Muscle of leg (tissue), 3 donors: ENCODE measurements at regions not wholly inside any gene's neighbourhood (a gene's known extent, or its start where the extent isn't known, plus 50 kb on each side); places are given as distances from the start of the nearest gene placed in this dataset.

Source experiments
- DNase-seq: peaks from one replicate; pipeline ENCODE4 v3.0.0; 2013
- H3K27ac ChIP-seq: one replicate; pipeline ENCODE4 v1.5.1; 2013; ENCODE audit warnings: mild to moderate bottlenecking, low read length, control low read depth
- H3K27me3 ChIP-seq: one replicate; pipeline ENCODE4 v1.6.1; 2013; ENCODE audit warnings: low read length; ENCODE audit not compliant: control insufficient read depth, insufficient read depth
- H3K36me3 ChIP-seq: one replicate; pipeline ENCODE4 v1.6.1; 2013; ENCODE audit warnings: low read length; ENCODE audit not compliant: control insufficient read depth, insufficient read depth
- H3K4me1 ChIP-seq: one replicate; pipeline ENCODE4 v1.6.1; 2013; ENCODE audit warnings: low read length; ENCODE audit not compliant: control insufficient read depth, insufficient read depth
- H3K4me3 ChIP-seq: one replicate; pipeline ENCODE4 v1.5.1; 2013; ENCODE audit warnings: low read length, control low read depth
- H3K9me3 ChIP-seq: replicated peaks from 2 replicates; pipeline ENCODE4 v1.6.1; 2013; ENCODE audit warnings: low read depth, low read length; ENCODE audit not compliant: control insufficient read depth
- WGBS: methylation state at CpG from one replicate; pipeline ENCODE4 v1.1.5; 2013; ENCODE audit warnings: missing lambda C conversion rate; ENCODE audit not compliant: insufficient coverage; 5-methylcytosine and 5-hydroxymethylcytosine counted together

DNA sequence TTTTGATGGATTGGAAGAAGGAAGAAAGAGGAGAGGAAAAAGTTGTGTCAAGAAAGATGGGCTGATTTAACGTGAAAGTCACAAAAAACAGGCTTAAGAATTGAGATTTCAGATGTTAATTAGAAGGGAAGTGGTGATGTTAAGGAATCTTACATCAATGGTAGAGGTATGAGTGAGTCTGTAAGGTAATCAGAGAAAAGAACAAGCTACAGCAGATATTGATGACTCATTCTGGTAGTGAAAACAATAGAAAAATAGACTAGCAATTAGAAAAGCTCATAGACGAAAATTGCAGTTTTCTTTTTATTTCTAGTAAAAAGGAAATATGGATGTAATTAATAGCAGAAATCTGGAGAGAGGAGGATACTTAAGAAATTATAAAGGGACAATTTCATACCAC, 559.6 kb downstream of the MCTP2 start:
- no peak for DNase-seq
- no peak overlapping the region for H3K4me3 ChIP-seq
- no peaks in the 10 kb centered on the region for H3K27me3 ChIP-seq
- H3K4me1 ChIP-seq, result no peaks in the 10 kb centered on the region
- no peaks in the 10 kb centered on the region for H3K9me3 ChIP-seq
- 71% methylated on average over 1 of the region's 2 CpGs for WGBS
- no peaks in the 10 kb centered on the region for H3K36me3 ChIP-seq
- no peak overlapping the region for H3K27ac ChIP-seq

DNA sequence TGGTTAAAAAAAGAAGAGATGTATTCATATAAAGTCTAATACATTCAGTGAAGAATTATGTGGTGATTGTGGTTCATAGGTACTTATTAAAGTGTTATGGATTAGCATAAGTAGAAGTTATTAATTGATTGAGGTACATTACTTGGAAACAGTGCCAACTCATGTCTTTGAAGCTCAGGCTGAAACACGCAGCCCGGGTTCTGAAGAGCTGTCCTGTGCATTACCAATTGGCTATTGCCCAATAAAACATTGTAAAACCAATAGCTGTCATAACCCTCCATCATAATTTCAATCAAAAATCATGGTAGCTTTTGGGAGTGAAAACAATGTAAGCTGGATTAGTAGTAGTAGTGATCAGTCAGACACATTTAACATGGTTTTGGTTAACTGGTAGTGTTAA, 560.1 kb downstream of the MCTP2 start:
- H3K4me3 ChIP-seq, result no peak overlapping the region
- no peaks in the 10 kb centered on the region for H3K36me3 ChIP-seq
- no peaks in the 10 kb centered on the region for H3K27me3 ChIP-seq
- H3K27ac ChIP-seq, result no peak overlapping the region
- no peaks in the 10 kb centered on the region for H3K4me1 ChIP-seq
- no peak for DNase-seq
- WGBS, result no CpG with 5 or more reads among the region's 2 CpGs
- H3K9me3 ChIP-seq, result no peaks in the 10 kb centered on the region

DNA sequence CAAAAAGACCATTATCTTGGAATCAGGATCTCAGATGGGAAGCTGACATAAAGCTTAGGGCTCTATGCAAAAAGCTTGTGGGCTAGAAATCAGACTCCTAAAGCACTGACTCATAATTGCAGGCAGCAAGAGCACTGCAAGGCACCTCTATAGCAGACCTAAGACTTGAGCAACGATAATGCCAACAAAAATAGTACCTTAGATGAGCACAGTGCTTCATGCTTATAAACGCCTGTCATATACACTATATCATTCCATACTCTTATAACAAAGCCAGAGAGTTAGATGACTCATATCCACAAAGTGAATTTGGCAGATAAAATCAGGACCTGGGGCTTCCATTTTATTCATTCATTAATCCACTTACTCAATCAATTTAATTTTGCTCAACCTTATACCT, 560.8 kb downstream of the MCTP2 start:
- no peak overlapping the region for H3K4me3 ChIP-seq
- H3K27me3 ChIP-seq, result no peaks in the 10 kb centered on the region
- no peak for DNase-seq
- no peaks in the 10 kb centered on the region for H3K9me3 ChIP-seq
- no peak overlapping the region for H3K27ac ChIP-seq
- H3K4me1 ChIP-seq, result no peaks in the 10 kb centered on the region
- WGBS, result 81% methylated on average over 2 of the region's 2 CpGs
- no peaks in the 10 kb centered on the region for H3K36me3 ChIP-seq

DNA sequence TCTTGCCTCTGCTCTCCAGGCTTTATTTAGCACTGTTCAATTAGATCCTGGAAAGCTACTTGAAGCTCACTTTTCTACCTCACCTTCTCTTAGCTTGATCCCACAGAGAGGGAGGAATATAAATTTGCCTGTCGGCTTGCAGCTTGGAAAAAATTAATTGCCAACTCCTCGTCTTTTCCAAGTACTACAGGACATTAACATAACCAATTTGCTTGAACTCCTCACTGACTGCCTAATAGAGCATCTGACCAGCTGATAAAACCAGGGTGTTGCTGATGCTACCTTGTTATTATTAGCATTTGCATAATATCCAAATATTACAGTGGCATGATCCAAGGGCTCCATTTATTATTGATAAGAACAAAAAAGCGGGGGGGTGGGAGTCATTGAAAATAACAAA, 561.8 kb downstream of the MCTP2 start:
- no peaks in the 10 kb centered on the region for H3K9me3 ChIP-seq
- no peaks in the 10 kb centered on the region for H3K36me3 ChIP-seq
- H3K27me3 ChIP-seq, result no peaks in the 10 kb centered on the region
- no peak overlapping the region for H3K4me3 ChIP-seq
- no peak for DNase-seq
- whole genome bisulfite sequencing, result 93% methylated on average over 3 of the region's 3 CpGs
- H3K4me1 ChIP-seq, result no peaks in the 10 kb centered on the region
- H3K27ac ChIP-seq, result no peak overlapping the region

DNA sequence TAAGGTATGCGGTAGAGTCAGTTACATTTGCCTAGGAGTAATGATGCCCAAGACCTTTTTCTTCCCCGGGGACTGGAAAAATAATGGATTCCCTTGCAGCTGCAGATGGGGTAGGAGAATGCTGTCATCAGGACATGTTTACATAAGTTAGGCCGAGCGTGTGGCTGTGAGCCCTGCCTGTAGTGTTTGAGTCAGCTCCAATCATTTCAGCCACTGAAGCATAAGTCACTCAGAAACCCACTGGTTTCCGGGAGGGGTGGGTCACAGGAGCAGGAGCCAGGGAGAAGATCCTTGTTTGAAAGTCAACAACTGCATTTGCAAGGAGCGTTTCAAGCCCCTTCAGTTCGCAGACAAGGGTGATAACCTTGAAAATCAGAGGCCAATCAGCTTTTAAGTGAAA, 562.3 kb downstream of the MCTP2 start:
- H3K27ac ChIP-seq, result no peak overlapping the region
- no peaks in the 10 kb centered on the region for H3K27me3 ChIP-seq
- H3K36me3 ChIP-seq, result no peaks in the 10 kb centered on the region
- DNase-seq, result no peak
- 69% methylated on average over 7 of the region's 7 CpGs for WGBS
- H3K9me3 ChIP-seq, result no peaks in the 10 kb centered on the region
- no peak overlapping the region for H3K4me3 ChIP-seq
- H3K4me1 ChIP-seq, result no peaks in the 10 kb centered on the region

DNA sequence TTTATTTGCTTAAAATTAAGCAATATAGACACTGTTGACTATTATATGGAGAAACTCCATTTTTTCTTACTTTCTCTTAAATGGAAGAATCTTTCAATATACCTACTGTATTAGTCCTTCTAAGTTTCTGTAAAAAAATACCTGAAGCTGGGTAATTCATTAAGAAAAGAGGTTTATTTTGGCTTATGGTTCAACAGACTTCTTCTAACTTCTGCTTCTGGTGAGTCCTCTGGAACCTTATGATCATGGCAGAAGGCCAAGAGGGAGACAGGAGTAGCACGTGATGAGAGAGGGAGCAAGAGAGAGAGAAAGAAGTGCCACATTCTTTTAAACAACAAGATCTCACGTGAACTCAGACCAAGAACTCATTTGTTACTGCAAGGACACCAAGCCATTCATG, 573.3 kb downstream of the MCTP2 start:
- H3K4me1 ChIP-seq, result no peaks in the 10 kb centered on the region
- no CpG with 5 or more reads among the region's 2 CpGs for WGBS
- H3K9me3 ChIP-seq, result no peaks in the 10 kb centered on the region

DNA sequence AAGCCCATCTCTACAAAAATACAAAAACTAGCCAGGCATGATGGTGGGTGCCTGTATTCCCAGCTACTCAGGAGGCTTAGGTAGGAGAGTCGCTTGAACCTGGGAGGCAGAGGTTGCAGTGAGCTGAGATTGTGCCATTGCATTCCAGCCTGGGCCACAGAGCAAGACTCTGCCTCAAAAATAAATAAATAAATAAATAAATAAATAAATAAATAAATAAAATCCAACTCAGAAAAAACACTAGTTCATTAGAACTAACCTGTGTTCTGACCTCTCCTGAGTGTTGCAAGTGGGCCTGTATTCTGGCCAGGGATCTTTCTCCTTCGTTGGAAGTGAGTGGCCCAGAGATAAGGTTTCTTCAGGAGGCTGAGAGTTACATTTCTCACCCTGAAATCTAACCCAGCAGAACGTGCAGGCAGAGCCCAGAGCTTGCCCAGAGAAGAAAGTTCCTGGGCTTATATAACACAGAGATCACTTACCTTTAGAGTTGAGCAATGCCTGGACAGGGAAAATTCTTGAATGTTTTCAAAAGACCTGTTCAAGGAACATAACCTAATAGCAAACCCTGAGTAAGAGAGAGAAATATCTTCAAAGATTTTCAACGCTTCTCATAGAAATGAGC, 583.9 kb downstream of the MCTP2 start:
- WGBS, result 60% methylated on average over 1 of the region's 4 CpGs
- no peak overlapping the region for H3K27ac ChIP-seq
- H3K36me3 ChIP-seq, result no peaks in the 10 kb centered on the region
- DNase-seq, result no peak
- no peaks in the 10 kb centered on the region for H3K27me3 ChIP-seq
- H3K4me1 ChIP-seq, result no peaks in the 10 kb centered on the region
- H3K9me3 ChIP-seq, result no peaks in the 10 kb centered on the region
- H3K4me3 ChIP-seq, result no peak overlapping the region

More for the DNA sequence above, 573.3 kb downstream of the MCTP2 start:
- H3K4me3 ChIP-seq, result no peak overlapping the region
- no peaks in the 10 kb centered on the region for H3K36me3 ChIP-seq
- DNase-seq, result no peak
- H3K27me3 ChIP-seq, result no peaks in the 10 kb centered on the region
- H3K27ac ChIP-seq, result no peak overlapping the region

DNA sequence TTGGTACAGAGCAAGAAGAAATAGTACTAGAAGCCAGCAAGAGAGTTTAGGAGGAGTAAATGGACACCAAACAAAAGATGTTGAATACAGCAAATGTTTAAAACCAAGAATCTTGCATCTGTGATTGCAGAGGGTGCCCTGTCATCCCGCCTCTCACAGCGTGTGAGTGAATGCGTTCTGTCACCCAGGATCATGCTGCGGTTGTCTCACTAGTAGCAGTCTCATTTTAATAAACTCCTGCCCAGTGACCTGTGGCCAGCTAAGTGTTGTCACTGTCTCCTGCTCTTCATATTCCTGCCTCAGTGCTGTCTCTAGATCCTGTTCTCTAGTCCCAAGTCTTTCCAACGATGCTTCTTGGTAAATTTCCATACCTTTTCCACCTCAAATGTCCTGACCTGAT, 584.6 kb downstream of the MCTP2 start:
- WGBS, result 79% methylated on average over 5 of the region's 5 CpGs
- H3K4me1 ChIP-seq, result no peaks in the 10 kb centered on the region
- H3K27me3 ChIP-seq, result no peaks in the 10 kb centered on the region

DNA sequence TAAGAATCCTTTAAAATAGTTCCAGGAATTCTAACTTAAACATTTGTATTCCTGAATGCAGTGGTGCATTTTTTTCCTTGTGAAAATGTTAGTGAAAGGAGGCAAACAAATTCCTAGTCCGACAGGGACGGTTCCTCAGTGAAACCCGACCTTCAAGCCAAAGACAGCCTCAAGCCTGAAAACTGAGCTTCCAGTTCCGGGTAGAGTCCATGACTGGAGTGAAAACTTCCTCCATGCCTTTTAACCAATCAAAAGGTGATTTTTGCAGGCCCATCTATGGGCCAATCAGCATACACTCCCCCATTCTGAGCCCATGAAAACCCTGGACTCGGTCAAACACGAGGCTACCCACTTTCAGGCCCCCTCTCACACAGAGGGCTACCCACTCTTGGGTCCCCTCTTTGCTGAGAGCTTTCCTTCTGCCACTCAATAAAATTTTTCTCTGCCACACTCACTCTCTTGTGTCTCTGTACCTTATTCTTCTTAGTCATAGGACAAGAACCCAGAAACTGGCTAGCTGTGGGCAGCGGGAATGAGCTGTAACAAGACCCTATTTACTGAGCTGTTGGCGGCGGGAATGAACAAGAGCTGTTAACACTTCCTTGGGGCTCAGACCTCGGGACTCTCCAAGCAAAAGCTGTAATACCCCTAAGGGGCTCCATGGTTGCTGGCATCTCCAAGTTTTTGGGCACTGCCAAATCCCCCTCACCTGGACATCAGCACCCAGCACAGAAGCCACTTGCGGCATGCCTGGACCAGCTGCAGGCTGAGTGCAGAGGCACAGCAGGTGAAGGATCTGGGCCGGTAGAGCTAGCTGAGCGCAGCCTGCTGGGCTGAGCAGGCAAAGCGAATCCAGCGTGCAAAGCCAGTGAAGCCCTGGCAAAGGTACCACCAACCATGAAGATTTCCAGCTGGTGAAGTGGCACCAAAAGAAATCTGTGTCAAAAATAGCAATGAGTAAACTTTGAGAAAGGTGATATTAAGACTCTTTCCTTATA, 598.8 kb downstream of the MCTP2 start:
- no peak for DNase-seq
- no peaks in the 10 kb centered on the region for H3K27me3 ChIP-seq
- 76% methylated on average over 14 of the region's 15 CpGs for WGBS

More for the DNA sequence above, 584.6 kb downstream of the MCTP2 start:
- no peaks in the 10 kb centered on the region for H3K9me3 ChIP-seq
- no peak overlapping the region for H3K27ac ChIP-seq
- H3K4me3 ChIP-seq, result no peak overlapping the region
- DNase-seq, result no peak
- no peaks in the 10 kb centered on the region for H3K36me3 ChIP-seq

DNA sequence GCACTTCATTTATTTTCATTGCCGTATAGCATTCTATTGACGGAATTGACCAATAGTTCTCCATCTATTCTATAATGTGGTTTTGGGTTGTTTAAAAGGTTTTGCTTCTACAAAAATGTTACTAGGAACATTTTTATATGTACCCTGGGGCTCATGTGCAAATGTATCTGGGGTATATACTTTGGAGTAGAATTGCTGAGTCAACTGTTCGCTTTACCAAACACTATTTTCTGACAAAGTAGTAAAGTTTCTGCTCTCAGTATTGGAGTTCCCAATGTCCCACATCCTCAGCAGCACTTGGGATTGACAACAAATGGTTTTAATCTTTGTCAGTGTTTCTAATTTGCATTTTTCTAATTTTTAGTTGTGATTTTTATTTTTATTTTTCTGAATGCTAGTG, 602.6 kb downstream of the MCTP2 start:
- Histone ChIP-seq H3K4me3 (no peak overlapping the region), H3K27ac (no peak overlapping the region), H3K36me3 (no peaks in the 10 kb centered on the region), H3K27me3 (no peaks in the 10 kb centered on the region), H3K9me3 (no peaks in the 10 kb centered on the region), H3K4me1 (no peaks in the 10 kb centered on the region)
- WGBS, result no CpG with 5 or more reads among the region's 3 CpGs
- no peak for DNase-seq

More for the DNA sequence above, 598.8 kb downstream of the MCTP2 start:
- Histone ChIP-seq H3K27ac (no peak overlapping the region), H3K9me3 (no peaks in the 10 kb centered on the region), H3K36me3 (no peaks in the 10 kb centered on the region), H3K4me1 (no peaks in the 10 kb centered on the region), H3K4me3 (no peak overlapping the region)
